Natural killer cell (primary cell): ENCODE measurements at regions not wholly inside any gene's neighbourhood (a gene's known extent, or its start where the extent isn't known, plus 50 kb on each side); places are given as distances from the start of the nearest gene placed in this dataset.

ENCODE experiments used
- ATAC-seq, 3 donors: fragments of 150-1000 bp in 2 of 3; fragments of 200-7000 bp in 1 of 3; cut with Tn5 transposase; 1 replicate in 1 of 3; 2 replicates in 2 of 3; pipeline ENCODE4 v1.10.0; 2021; ENCODE audit warnings: mild to moderate bottlenecking in 2 of 3, moderate library complexity in 2 of 3
- DNase-seq, 2 donors: peaks; one replicate each; pipeline versions ENCODE4 v3.0.0 to v3.0.0-alpha.2; 2013 to 2021; ENCODE audit warnings: mixed read lengths in 1 of 2
- H3K27ac ChIP-seq: one replicate; pipeline ENCODE4 v1.5.1; 2013; ENCODE audit warnings: mild to moderate bottlenecking, low read length
- H3K27me3 ChIP-seq: one replicate; pipeline ENCODE4 v1.6.1; 2013; ENCODE audit warnings: low read length; ENCODE audit not compliant: control insufficient read depth, insufficient read depth
- H3K36me3 ChIP-seq: one replicate; pipeline ENCODE4 v1.6.1; 2013; ENCODE audit warnings: low read length; ENCODE audit not compliant: control insufficient read depth, insufficient read depth
- H3K4me1 ChIP-seq: one replicate; pipeline ENCODE4 v1.6.1; 2013; ENCODE audit warnings: low read length; ENCODE audit not compliant: control insufficient read depth, insufficient read depth
- H3K4me3 ChIP-seq: one replicate; pipeline ENCODE4 v1.5.1; 2013; ENCODE audit warnings: low read length
- H3K9me3 ChIP-seq: one replicate; pipeline ENCODE4 v1.6.1; 2013; ENCODE audit warnings: low read length; ENCODE audit not compliant: control insufficient read depth, insufficient read depth
- H3K27ac Mint-ChIP-seq, 2 donors: one replicate each; pipeline ENCODE4 v1.8.0; 2022; ENCODE audit warnings: mild to moderate bottlenecking in 2 of 2, mixed read lengths in 2 of 2, moderate library complexity in 1 of 2
- H3K27me3 Mint-ChIP-seq, 2 donors: one replicate each; pipeline ENCODE4 v1.8.0; 2022; ENCODE audit warnings: low read depth in 2 of 2, mixed read lengths in 2 of 2
- H3K36me3 Mint-ChIP-seq: one replicate; pipeline ENCODE4 v1.8.0; 2022; ENCODE audit warnings: mixed read lengths
- H3K4me1 Mint-ChIP-seq, 2 donors: one replicate each; pipeline ENCODE4 v1.8.0; 2022; ENCODE audit warnings: mixed read lengths in 2 of 2
- H3K4me3 Mint-ChIP-seq: one replicate; pipeline ENCODE4 v1.8.0; 2022; ENCODE audit warnings: mild to moderate bottlenecking, moderate library complexity, mixed read lengths
- H3K9me3 Mint-ChIP-seq, 2 donors: one replicate each; pipeline ENCODE4 v1.8.0; 2022; ENCODE audit warnings: mixed read lengths in 2 of 2
- WGBS: methylation state at CpG from one replicate; pipeline ENCODE4 v1.1.7; 2013; ENCODE audit warnings: missing lambda C conversion rate; ENCODE audit not compliant: insufficient coverage; 5-methylcytosine and 5-hydroxymethylcytosine counted together
- intact Hi-C: fragments of 100-400 bp; cut with micrococcal nuclease; formaldehyde crosslinking; loops from one replicate; pipeline ENCODE4 v1.14.2; 2022
- TF ChIP-seq, protein P1 (sequence below): fragments of 200-600 bp; IDR thresholded peaks from one replicate; pipeline ENCODE4 v1.8.0; 2022; ENCODE audit warnings: antibody characterized with exemption

DNA sequence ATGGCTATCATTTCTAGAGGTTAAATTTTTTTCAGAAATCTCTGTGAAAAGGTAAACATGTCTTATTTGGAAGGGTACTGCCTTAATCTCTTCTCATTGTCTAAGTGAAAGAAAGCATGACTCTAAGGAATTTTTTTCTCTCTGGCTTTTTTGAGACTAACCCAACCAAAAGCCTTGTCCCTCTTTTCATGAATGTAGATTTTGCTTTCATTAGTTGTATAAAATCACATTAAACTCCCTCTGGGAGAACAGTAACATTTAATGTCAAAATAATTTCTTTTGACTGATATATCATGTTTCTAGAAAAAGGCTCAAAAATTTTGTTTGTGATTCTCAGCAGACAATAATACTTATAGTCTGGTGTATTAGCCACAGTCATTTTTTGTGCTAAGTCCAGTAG, 168.4 kb upstream of the SPOPL start:
- no peaks in the 10 kb centered on the region for H3K27me3 Mint-ChIP-seq
- no peak overlapping the region for H3K27ac Mint-ChIP-seq
- no peaks in the 10 kb centered on the region for H3K9me3 ChIP-seq
- H3K4me1 Mint-ChIP-seq = no peaks in the 10 kb centered on the region
- peaks cover 6 to 7% of the 10 kb centered on the region in 2 donors for H3K9me3 Mint-ChIP-seq
- H3K4me3 ChIP-seq = no peak overlapping the region
- DNase-seq (no peak), ATAC-seq (no peak)
- no peaks in the 10 kb centered on the region for H3K27me3 ChIP-seq
- TF ChIP-seq, protein P1, sequence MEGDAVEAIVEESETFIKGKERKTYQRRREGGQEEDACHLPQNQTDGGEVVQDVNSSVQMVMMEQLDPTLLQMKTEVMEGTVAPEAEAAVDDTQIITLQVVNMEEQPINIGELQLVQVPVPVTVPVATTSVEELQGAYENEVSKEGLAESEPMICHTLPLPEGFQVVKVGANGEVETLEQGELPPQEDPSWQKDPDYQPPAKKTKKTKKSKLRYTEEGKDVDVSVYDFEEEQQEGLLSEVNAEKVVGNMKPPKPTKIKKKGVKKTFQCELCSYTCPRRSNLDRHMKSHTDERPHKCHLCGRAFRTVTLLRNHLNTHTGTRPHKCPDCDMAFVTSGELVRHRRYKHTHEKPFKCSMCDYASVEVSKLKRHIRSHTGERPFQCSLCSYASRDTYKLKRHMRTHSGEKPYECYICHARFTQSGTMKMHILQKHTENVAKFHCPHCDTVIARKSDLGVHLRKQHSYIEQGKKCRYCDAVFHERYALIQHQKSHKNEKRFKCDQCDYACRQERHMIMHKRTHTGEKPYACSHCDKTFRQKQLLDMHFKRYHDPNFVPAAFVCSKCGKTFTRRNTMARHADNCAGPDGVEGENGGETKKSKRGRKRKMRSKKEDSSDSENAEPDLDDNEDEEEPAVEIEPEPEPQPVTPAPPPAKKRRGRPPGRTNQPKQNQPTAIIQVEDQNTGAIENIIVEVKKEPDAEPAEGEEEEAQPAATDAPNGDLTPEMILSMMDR = no peak
- intact Hi-C loops = no loop called here
- no peaks in the 10 kb centered on the region for H3K4me1 ChIP-seq
- no peak overlapping the region for H3K4me3 Mint-ChIP-seq
- H3K27ac ChIP-seq = no peak overlapping the region
- H3K36me3 Mint-ChIP-seq = no peaks in the 10 kb centered on the region
- H3K36me3 ChIP-seq = no peaks in the 10 kb centered on the region

DNA sequence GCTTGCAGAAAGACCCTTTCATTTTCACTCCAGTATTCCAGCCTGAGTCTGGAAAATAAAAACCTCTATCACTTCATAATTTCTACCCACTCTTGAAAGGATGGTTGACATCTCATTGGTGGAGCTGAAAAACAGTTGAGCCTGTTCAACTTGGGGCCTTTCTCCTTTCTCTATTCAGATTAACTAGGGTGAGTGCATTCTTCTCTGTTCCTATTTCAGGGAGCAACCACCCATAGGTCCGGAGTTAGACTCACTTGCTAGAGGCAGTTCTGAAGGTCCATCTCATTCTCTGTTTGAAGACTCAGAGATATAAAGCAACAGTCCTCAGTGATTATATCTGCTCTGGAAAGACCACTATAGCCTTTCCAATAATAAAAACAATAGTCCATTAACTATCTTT, 167.9 kb upstream of the SPOPL start:
- ATAC-seq (no peak), DNase-seq (no peak)
- Mint-ChIP-seq H3K36me3 (no peaks in the 10 kb centered on the region), H3K27me3 (no peaks in the 10 kb centered on the region), H3K4me1 (no peaks in the 10 kb centered on the region), H3K4me3 (no peak overlapping the region), H3K27ac (no peak overlapping the region), H3K9me3 (peaks cover 6 to 7% of the 10 kb centered on the region in 2 donors)
- Histone ChIP-seq H3K9me3 (no peaks in the 10 kb centered on the region), H3K27me3 (no peaks in the 10 kb centered on the region), H3K4me3 (no peak overlapping the region), H3K4me1 (no peaks in the 10 kb centered on the region), H3K27ac (no peak overlapping the region), H3K36me3 (no peaks in the 10 kb centered on the region)
- intact Hi-C loops = no loop called here
- TF ChIP-seq, protein P1 = no peak
- 91% methylated on average over 1 of the region's 1 CpG for WGBS

DNA sequence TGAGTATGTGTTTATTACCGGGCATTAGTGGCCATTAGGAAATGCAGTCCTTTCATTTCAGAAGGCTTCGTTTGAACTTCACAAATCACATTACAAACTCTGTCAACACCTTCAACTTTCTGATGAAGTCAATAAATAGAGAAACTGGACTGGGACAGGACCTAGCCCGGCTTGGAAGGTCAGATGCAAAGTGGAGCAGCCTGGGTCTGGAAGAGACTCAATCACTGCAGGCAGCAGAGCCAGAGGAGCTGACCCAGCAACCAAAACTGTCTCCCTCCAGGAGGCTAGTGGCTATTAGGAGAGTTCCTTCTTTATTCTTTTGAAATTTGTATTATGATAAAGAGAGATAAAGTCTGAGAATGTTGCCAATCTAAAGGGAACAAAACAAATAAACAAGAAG, 167.2 kb upstream of the SPOPL start:
- H3K27me3 ChIP-seq = no peaks in the 10 kb centered on the region
- no peak overlapping the region for H3K4me3 ChIP-seq
- Mint-ChIP-seq H3K9me3 (peaks cover 3 to 7% of the 10 kb centered on the region in 2 donors), H3K4me3 (no peak overlapping the region), H3K4me1 (no peaks in the 10 kb centered on the region), H3K27ac (no peak overlapping the region), H3K27me3 (no peaks in the 10 kb centered on the region), H3K36me3 (no peaks in the 10 kb centered on the region)
- H3K36me3 ChIP-seq = no peaks in the 10 kb centered on the region
- 91% methylated on average over 2 of the region's 3 CpGs for WGBS
- H3K27ac ChIP-seq = no peak overlapping the region
- ATAC-seq (no peak), DNase-seq (no peak)
- TF ChIP-seq, protein P1 = no peak
- H3K4me1 ChIP-seq = no peaks in the 10 kb centered on the region
- H3K9me3 ChIP-seq = no peaks in the 10 kb centered on the region
- intact Hi-C loops = no loop called here

DNA sequence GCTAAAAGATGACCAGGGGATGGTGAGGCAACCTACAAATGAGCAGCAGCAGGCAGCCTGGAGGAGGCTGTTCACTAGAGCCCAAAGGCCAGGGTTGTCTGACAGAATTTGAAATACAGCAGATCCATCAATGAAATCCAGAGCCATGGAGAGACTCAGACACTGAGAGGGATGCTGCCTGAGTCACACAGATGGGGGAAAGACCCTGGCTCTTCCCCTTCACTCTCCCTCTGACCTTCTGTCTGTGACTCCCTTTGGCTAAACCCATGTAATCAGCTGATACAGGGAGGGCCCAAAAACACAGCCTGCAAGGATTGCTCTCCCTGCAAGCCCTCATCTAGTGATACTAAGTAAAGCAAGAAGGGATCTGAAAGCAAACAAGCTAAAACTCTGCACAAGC, 166.5 kb upstream of the SPOPL start:
- Histone ChIP-seq H3K27me3 (no peaks in the 10 kb centered on the region), H3K36me3 (no peaks in the 10 kb centered on the region), H3K9me3 (no peaks in the 10 kb centered on the region), H3K27ac (no peak overlapping the region), H3K4me1 (no peaks in the 10 kb centered on the region), H3K4me3 (no peak overlapping the region)
- intact Hi-C loops = no loop called here
- TF ChIP-seq, protein P1 = no peak
- DNase-seq = no peak
- no peak overlapping the region for H3K27ac Mint-ChIP-seq
- H3K9me3 Mint-ChIP-seq = peaks cover 3 to 5% of the 10 kb centered on the region in 2 donors
- no peak overlapping the region for H3K4me3 Mint-ChIP-seq
- no peaks in the 10 kb centered on the region for H3K27me3 Mint-ChIP-seq
- H3K36me3 Mint-ChIP-seq = no peaks in the 10 kb centered on the region
- ATAC-seq = no peak
- no peaks in the 10 kb centered on the region for H3K4me1 Mint-ChIP-seq
